H1 (cell line): ENCODE measurements at regions not wholly inside any gene's neighbourhood (a gene's known extent, or its start where the extent isn't known, plus 50 kb on each side); places are given as distances from the start of the nearest gene placed in this dataset.

Experiments
- CTCF ChIA-PET: fragments of 300-600 bp; sonication (Branson Sonifier 250); formaldehyde crosslinking; loops from one replicate; lab custom pipeline; 2021; ENCODE audit not compliant: partially characterized antibody; lab: Charles Lee
- POLR2A ChIA-PET: fragments of 300-600 bp; sonication (Branson Sonifier 250); formaldehyde crosslinking; loops from one replicate; lab custom pipeline; 2021; ENCODE audit warnings: inconsistent platforms; ENCODE audit not compliant: partially characterized antibody; lab: Charles Lee
- DNase-seq, 2 experiments: peaks; one replicate each; pipeline versions ENCODE4 v3.0.0 to v3.0.0-alpha.2; 2010 to 2022; ENCODE audit warnings: low spot score in 2 of 2, low read depth in 1 of 2, mixed read lengths in 1 of 2
- FAIRE-seq: peaks from 2 replicates; lab custom pipeline; 2011; peaks lifted over from hg19 to GRCh38; lab: Jason Lieb, UNC
- H2AFZ ChIP-seq: 2 replicates; pipeline ENCODE4 v1.8.1; 2012; ENCODE audit warnings: low read length, inconsistent platforms
- H2AK5ac ChIP-seq: 2 replicates; pipeline ENCODE4 v1.6.1; 2013; ENCODE audit warnings: low read depth, low read length
- H2BK120ac ChIP-seq: replicated peaks from 2 replicates; pipeline ENCODE3; 2013; ENCODE audit warnings: low read depth, low read length, inconsistent platforms
- H2BK12ac ChIP-seq: 2 replicates; pipeline ENCODE4 v1.6.1; 2013; ENCODE audit warnings: low read depth, low read length
- H2BK15ac ChIP-seq: 2 replicates; pipeline ENCODE4 v1.6.1; 2013; ENCODE audit warnings: low read length
- H2BK20ac ChIP-seq: 2 replicates; pipeline ENCODE4 v1.6.1; 2013; ENCODE audit warnings: low read length
- H2BK5ac ChIP-seq: 2 replicates; pipeline ENCODE4 v1.6.1; 2013; ENCODE audit warnings: low read depth, low read length
- H3K14ac ChIP-seq: 2 replicates; pipeline ENCODE4 v1.6.1; 2013; ENCODE audit warnings: inconsistent platforms; ENCODE audit not compliant: insufficient read length
- H3K18ac ChIP-seq: 2 replicates; pipeline ENCODE4 v1.6.1; 2013; ENCODE audit warnings: low read length; ENCODE audit errors: extremely low read depth
- H3K23ac ChIP-seq: 2 replicates; pipeline ENCODE4 v1.6.1; 2013; ENCODE audit warnings: inconsistent platforms; ENCODE audit not compliant: insufficient read length
- H3K23me2 ChIP-seq: 2 replicates; pipeline ENCODE4 v1.6.1; 2013; ENCODE audit warnings: low read depth, low read length
- H3K27ac ChIP-seq: 2 replicates; pipeline ENCODE4 v1.6.1; 2011; ENCODE audit warnings: low read depth, low read length, inconsistent platforms
- H3K27me3 ChIP-seq, 4 experiments: replicated peaks in 1 of 4; 1 replicate in 1 of 4; 2 replicates in 3 of 4; pipeline versions ENCODE4 v1.6.1 to v1.8.1; 2011 to 2013; ENCODE audit warnings: low read length in 3 of 4, mild to moderate bottlenecking in 3 of 4, inconsistent platforms in 2 of 4, mixed read lengths in 2 of 4, moderate library complexity in 1 of 4; ENCODE audit not compliant: control insufficient read depth in 3 of 4, insufficient read depth in 3 of 4; ENCODE audit errors: extremely low read depth in 1 of 4
- H3K36me3 ChIP-seq, 4 experiments: 2 replicates each; pipeline versions ENCODE4 v1.6.1 to v1.8.1; 2011 to 2013; ENCODE audit warnings: mild to moderate bottlenecking in 4 of 4, low read length in 3 of 4, moderate library complexity in 2 of 4, control low read depth in 1 of 4, inconsistent platforms in 1 of 4; ENCODE audit not compliant: insufficient read depth in 4 of 4, control insufficient read depth in 2 of 4
- H3K4ac ChIP-seq: replicated peaks from 2 replicates; pipeline ENCODE3; 2013; ENCODE audit warnings: low read length, low read depth, mixed read lengths, inconsistent platforms; ENCODE audit not compliant: insufficient read length
- H3K4me1 ChIP-seq, 4 experiments: replicated peaks in 1 of 4; 1 replicate in 1 of 4; 2 replicates in 3 of 4; pipeline versions ENCODE4 v1.6.1 to v1.8.1; 2011 to 2013; ENCODE audit warnings: low read length in 3 of 4, inconsistent platforms in 2 of 4, mixed read lengths in 1 of 4; ENCODE audit not compliant: insufficient read depth in 4 of 4, control insufficient read depth in 3 of 4
- H3K4me2 ChIP-seq, 2 experiments: 2 replicates each; pipeline versions ENCODE4 v1.6.1 to v1.8.1; 2011 to 2013; ENCODE audit warnings: low read depth in 2 of 2, low read length in 2 of 2, control low read depth in 1 of 2, inconsistent platforms in 1 of 2, mild to moderate bottlenecking in 1 of 2; ENCODE audit not compliant: insufficient read depth in 1 of 2
- H3K4me3 ChIP-seq, 4 experiments: fragments of 200-600, 300-600 bp in 1 of 4; sonication (generic), shearing (Covaris generic), sonication (Bioruptor Twin) in 1 of 4; 2 replicates each; pipeline versions ENCODE4 v1.5.1 to v1.8.1; 2011 to 2016; ENCODE audit warnings: low read length in 4 of 4, low read depth in 3 of 4, control low read depth in 2 of 4, inconsistent platforms in 2 of 4, mild to moderate bottlenecking in 2 of 4, mixed read lengths in 1 of 4, moderate library complexity in 1 of 4; ENCODE audit not compliant: insufficient read depth in 2 of 4; ENCODE audit errors: extremely low read depth in 1 of 4
- H3K56ac ChIP-seq: replicated peaks from 2 replicates; pipeline ENCODE3; 2013; ENCODE audit warnings: low read depth, mild to moderate bottlenecking, mixed read lengths, low read length, inconsistent platforms; ENCODE audit not compliant: insufficient read length
- H3K79me1 ChIP-seq: 2 replicates; pipeline ENCODE4 v1.6.1; 2013; ENCODE audit warnings: low read depth, low read length, control low read depth
- H3K79me2 ChIP-seq, 2 experiments: 2 replicates each; pipeline versions ENCODE4 v1.6.1 to v1.8.1; 2012 to 2013; ENCODE audit warnings: low read length in 2 of 2, mild to moderate bottlenecking in 2 of 2, inconsistent platforms in 1 of 2; ENCODE audit not compliant: insufficient read depth in 2 of 2, control insufficient read depth in 1 of 2
- H3K9ac ChIP-seq, 4 experiments: replicated peaks in 1 of 4; 1 replicate in 1 of 4; 2 replicates in 3 of 4; pipeline versions ENCODE4 v1.6.1 to v1.8.1; 2011 to 2013; ENCODE audit warnings: low read depth in 3 of 4, low read length in 3 of 4, control low read depth in 2 of 4, mild to moderate bottlenecking in 2 of 4, moderate library complexity in 2 of 4, inconsistent platforms in 1 of 4; ENCODE audit errors: extremely low read depth in 1 of 4
- H3K9me3 ChIP-seq, 2 experiments: 2 replicates each; pipeline versions ENCODE4 v1.6.1 to v1.8.1; 2012 to 2013; ENCODE audit warnings: mild to moderate bottlenecking in 2 of 2, moderate library complexity in 2 of 2, control low read depth in 1 of 2, inconsistent platforms in 1 of 2, low read depth in 1 of 2, low read length in 1 of 2, mixed read lengths in 1 of 2; ENCODE audit not compliant: insufficient read depth in 2 of 2
- H4K20me1 ChIP-seq, 2 experiments: replicated peaks in 1 of 2; 2 replicates each; pipeline versions ENCODE3 to v1.8.1; 2011 to 2013; ENCODE audit warnings: inconsistent platforms in 2 of 2, low read length in 2 of 2, mild to moderate bottlenecking in 1 of 2; ENCODE audit not compliant: insufficient read depth in 2 of 2, control insufficient read depth in 1 of 2
- H4K5ac ChIP-seq: 2 replicates; pipeline ENCODE4 v1.6.1; 2013; ENCODE audit warnings: low read length, low read depth, mixed read lengths, inconsistent platforms; ENCODE audit not compliant: insufficient read length
- H4K8ac ChIP-seq: 2 replicates; pipeline ENCODE4 v1.8.0; 2013; ENCODE audit warnings: mild to moderate bottlenecking, moderate library complexity, low read length, inconsistent platforms; ENCODE audit not compliant: insufficient read depth; ENCODE audit errors: extremely low read depth
- H4K91ac ChIP-seq: replicated peaks from 2 replicates; pipeline ENCODE3; 2013; ENCODE audit warnings: low read length, mixed read lengths, inconsistent platforms; ENCODE audit not compliant: insufficient read length
- BRCA1 ChIP-seq: IDR thresholded peaks from 2 replicates; pipeline ENCODE4 v1.6.1; 2012; ENCODE audit warnings: low read depth, low read length, improper control_type of control experiment
- KDM5A ChIP-seq: fragments of 200-600 bp; IDR thresholded peaks from 2 replicates; pipeline ENCODE4 v1.7.1; 2012; ENCODE audit warnings: mild to moderate bottlenecking, low read length, inconsistent platforms, mixed read lengths
- TEAD4 ChIP-seq: IDR thresholded peaks from 2 replicates; pipeline ENCODE4 v1.6.1; 2012; ENCODE audit warnings: low read depth, low read length, inconsistent platforms, mixed read lengths
- WGBS, 2 experiments: shearing (Covaris generic) in 1 of 2; methylation state at CpG; one replicate each; pipeline versions ENCODE4 v1.1.6 to v1.1.7; 2013 to 2015; ENCODE audit warnings: low lambda C conversion rate in 2 of 2, mixed read lengths in 2 of 2, inconsistent platforms in 1 of 2, low coverage in 1 of 2, missing lambda C conversion rate in 1 of 2; ENCODE audit not compliant: insufficient replicate concordance in 2 of 2, insufficient coverage in 1 of 2, insufficient read length in 1 of 2; ENCODE audit errors: extremely low coverage in 1 of 2, missing lambda C conversion rate in 1 of 2; 5-methylcytosine and 5-hydroxymethylcytosine counted together

- no peak for TF ChIP-seq KDM5A
- no peak for TF ChIP-seq BRCA1
- no peak for TF ChIP-seq TEAD4
- WGBS, 2 experiments = 87% methylated on average over 2 of the region's 2 CpGs; no CpG with 5 or more reads in 1 of the 2 experiments
- no peak for FAIRE-seq
Observed at GRCh38 chr6:11407414-11407813, 130.1 kb upstream of the TMEM170B start.

More at GRCh38 chr6:11407414-11407813, 130.1 kb upstream of the TMEM170B start:
- no peak overlapping the region for H2BK12ac ChIP-seq
- CTCF ChIA-PET = no interaction called here
- no peak overlapping the region for H3K23ac ChIP-seq
- H3K4ac ChIP-seq = no peak overlapping the region
- no peak overlapping the region for H3K18ac ChIP-seq
- no peaks in the 10 kb centered on the region for H3K23me2 ChIP-seq
- no peaks in the 10 kb centered on the region for H3K79me1 ChIP-seq
- peaks cover 0 to 2% (median 0%) of the 10 kb centered on the region in 4 experiments; a peak in 2 of 7 replicates for H3K4me1 ChIP-seq
- H4K8ac ChIP-seq = no peak overlapping the region
- no peak for DNase-seq
- H2BK15ac ChIP-seq = no peak overlapping the region
- H3K27me3 ChIP-seq = no peaks in the 10 kb centered on the region
- H3K4me2 ChIP-seq = no peak overlapping the region
- H2BK5ac ChIP-seq = no peak overlapping the region
- no peak overlapping the region for H3K56ac ChIP-seq
- peaks cover 0 to 3% of the 10 kb centered on the region in 2 experiments; a peak in 1 of 4 replicates for H3K9me3 ChIP-seq
- no peak overlapping the region for H2BK120ac ChIP-seq
- no peaks in the 10 kb centered on the region for H3K79me2 ChIP-seq
- H3K4me3 ChIP-seq = no peak overlapping the region
- H3K36me3 ChIP-seq = no peaks in the 10 kb centered on the region
- no peak overlapping the region for H3K14ac ChIP-seq
- H2AK5ac ChIP-seq = no peak overlapping the region
- H2AFZ ChIP-seq = no peak overlapping the region
- H4K5ac ChIP-seq = no peak overlapping the region
- no peak overlapping the region for H3K27ac ChIP-seq
- POLR2A ChIA-PET = no interaction called here
- H4K20me1 ChIP-seq = no peaks in the 10 kb centered on the region
- H2BK20ac ChIP-seq = no peak overlapping the region
- no peak overlapping the region for H3K9ac ChIP-seq
- no peak overlapping the region for H4K91ac ChIP-seq
